HFF-Myc (cell line): ENCODE measurements at regions not wholly inside any gene's neighbourhood (a gene's known extent, or its start where the extent isn't known, plus 50 kb on each side); places are given as distances from the start of the nearest gene placed in this dataset.

Source experiments
- DNase-seq: peaks from one replicate; pipeline ENCODE4 v3.0.0-alpha.2; 2011; ENCODE audit warnings: low read depth; ENCODE audit errors: extremely low read depth
- H3K4me3 ChIP-seq: replicated peaks from 2 replicates; pipeline ENCODE4 v1.5.1; 2011; ENCODE audit warnings: low read depth, mild to moderate bottlenecking, control low read depth, low read length
- TF ChIP-seq, protein P1 (sequence below): IDR thresholded peaks from 2 replicates; pipeline ENCODE4 v1.5.1; 2012; ENCODE audit warnings: mild to moderate bottlenecking, low read depth, low read length, control low read depth; ENCODE audit errors: missing control alignments

DNA sequence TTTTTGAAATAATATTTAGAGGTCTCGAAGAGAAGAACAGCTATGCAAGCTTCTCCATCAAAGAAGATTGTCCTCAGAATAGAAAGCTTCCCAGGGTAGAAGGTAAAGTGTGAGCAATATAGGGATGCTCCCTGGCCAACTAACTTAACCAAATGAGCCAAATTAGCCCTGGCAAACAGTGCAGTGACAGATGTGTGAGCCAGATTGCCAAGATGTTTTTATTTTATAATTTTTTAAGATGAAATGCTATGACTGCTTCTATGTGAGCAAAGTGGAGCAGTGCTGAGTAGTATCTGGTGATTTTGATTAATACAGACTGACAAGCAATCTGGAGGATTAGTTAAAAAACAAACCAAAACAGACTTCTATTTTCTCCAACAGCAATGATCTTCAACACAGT lies 202.1 kb downstream of the NOVA1 start:
- TF ChIP-seq, protein P1, sequence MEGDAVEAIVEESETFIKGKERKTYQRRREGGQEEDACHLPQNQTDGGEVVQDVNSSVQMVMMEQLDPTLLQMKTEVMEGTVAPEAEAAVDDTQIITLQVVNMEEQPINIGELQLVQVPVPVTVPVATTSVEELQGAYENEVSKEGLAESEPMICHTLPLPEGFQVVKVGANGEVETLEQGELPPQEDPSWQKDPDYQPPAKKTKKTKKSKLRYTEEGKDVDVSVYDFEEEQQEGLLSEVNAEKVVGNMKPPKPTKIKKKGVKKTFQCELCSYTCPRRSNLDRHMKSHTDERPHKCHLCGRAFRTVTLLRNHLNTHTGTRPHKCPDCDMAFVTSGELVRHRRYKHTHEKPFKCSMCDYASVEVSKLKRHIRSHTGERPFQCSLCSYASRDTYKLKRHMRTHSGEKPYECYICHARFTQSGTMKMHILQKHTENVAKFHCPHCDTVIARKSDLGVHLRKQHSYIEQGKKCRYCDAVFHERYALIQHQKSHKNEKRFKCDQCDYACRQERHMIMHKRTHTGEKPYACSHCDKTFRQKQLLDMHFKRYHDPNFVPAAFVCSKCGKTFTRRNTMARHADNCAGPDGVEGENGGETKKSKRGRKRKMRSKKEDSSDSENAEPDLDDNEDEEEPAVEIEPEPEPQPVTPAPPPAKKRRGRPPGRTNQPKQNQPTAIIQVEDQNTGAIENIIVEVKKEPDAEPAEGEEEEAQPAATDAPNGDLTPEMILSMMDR = no peak
- no peak overlapping the region for H3K4me3 ChIP-seq
- no peak for DNase-seq

DNA sequence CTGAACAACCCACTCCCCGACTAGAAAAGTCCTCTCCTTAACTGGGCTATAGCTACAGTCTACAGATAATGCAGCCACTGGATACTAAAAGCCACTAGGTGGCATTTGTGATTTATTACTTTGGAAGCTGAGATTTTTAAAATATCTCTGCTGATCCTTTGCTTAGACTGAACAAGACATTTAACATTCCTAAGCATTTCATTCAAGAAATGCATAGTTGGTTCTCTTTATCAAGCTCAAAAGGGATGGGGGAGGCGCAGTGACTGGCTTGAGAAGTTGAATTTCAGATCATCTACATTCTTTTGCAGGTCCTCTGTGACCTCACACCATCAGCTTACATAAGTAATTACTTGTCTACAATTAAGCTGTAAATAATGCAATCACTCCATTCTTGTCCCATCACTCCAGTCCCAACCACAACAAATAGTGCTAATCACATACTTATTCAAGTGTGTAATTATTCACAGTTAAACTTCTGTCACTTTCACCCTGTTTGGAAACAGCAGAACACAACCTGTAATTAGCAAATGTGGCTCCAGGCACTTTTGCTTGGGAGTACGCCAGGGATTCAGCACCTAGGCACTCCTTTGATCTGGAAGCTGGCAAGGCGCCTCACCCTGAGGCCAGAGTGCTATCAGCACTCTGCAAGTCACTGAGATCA lies 203.6 kb downstream of the NOVA1 start:
- TF ChIP-seq, protein P1 = no peak
- DNase-seq = no peak

DNA sequence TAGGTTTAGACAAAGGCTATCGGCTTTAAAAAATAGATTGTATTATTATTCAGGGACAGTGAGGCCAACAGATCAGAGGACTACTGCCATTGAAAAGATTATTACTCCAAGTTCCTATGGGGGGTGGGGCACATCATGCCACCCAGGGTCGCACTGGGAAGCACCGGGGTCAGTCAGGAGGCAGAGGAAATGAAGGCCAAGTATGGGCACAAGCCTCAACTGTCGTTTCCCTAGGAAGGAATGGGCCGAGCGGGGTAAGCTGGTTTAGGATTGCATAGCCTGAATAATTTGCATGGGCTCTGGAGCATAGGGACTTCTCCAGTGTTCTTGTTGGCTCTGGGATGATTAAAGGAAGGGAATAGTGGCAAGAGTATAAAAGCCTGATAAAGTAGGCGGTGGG lies 205.3 kb downstream of the NOVA1 start:
- no peak for DNase-seq
- TF ChIP-seq, protein P1 = no peak
- H3K4me3 ChIP-seq = no peak overlapping the region

More for the DNA sequence above, 203.6 kb downstream of the NOVA1 start:
- H3K4me3 ChIP-seq = no peak overlapping the region

DNA sequence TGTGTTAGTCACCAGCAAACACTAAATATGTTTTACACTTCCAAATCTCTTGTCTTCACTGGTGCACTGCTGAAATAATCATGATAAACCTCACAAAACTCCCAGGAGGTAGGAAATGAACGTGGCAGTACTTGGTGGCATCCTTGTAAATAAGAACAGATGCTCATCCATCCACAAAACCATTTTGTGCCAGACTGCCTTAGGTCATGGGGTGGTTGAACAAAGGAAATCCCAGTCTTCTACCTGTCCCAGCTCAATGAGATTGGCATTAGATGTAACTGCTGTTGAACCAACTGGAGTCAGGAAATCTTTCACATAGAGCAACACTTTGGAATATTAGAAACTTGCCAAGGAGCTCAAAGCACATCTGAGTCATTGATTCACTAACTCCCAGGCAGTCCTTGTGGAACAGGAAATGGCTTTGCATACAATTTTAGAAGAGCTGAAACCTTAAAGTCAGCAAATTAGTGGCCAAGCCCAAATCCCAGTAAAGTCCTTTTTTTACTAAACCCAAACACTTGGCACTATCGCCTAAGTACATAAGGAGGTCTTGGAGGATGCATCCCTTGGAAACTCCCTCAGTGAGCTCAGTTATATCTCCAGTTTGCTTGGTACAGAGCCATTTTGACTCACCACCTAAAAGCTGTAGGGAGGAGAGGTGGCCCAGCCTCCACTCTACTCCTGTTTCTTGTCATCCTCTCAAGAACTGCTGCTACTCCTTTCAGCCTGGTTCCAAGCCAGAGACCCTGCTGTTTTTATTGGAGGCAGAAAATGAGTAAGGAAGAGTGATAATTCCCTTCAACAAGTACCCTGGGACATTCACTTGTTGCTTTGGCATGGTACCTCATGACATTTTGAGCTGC lies 208.0 kb downstream of the NOVA1 start:
- H3K4me3 ChIP-seq = no peak overlapping the region
- TF ChIP-seq, protein P1 = no peak
- no peak for DNase-seq

DNA sequence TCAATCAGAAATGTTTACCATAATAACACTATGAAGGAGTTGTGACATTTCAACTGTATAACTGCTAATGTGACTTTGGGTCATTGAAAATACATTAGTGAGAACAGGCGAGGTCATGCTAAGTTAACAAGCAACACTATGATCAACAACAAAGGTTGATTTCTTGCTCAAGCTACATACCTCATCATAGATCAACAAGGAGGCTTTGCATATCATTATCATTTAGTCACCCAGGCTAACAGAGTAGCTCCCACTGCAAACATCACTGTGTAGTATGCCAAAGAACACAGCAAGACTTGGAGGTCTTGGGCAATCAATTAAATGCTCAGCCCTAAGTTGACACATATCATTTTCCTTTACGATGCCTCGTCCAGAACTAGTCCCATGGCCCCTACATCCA lies 212.5 kb downstream of the NOVA1 start:
- no peak overlapping the region for H3K4me3 ChIP-seq
- TF ChIP-seq, protein P1 = no peak
- DNase-seq = no peak

DNA sequence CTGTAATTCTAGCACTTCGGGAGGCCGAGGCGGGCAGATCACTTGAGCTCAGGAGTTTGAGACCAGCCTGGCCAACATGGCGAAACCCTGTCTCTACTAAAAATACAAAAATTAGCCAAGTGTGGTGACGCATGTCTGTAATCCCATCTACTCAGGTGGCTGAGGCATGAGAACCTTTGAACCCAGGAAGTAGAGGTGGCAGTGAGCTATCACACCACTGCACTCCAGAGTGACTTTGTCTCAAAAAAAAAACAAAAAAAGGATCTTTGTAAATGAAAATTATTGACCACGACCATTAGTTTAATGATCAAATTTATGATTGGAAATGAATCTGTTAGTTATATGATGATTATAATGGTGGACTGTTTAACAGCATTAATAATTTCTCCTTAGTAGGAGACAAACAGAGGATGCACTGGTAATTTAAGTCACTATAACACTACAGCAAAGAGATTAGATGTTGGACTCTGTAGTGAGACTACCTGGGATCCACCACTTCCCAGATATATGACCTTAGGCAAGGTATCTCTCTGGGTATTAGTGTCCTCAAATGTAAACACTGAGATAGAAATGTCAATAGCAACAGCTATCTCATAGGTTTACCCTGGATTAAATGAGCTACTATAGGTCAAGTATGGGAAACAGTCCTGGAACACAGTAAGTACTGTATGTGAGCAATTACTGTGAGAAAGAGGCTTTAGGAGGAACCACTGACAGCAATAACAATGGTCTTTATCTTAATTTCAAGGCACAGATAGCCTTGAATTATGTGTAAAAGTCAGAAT lies 214.7 kb downstream of the NOVA1 start:
- H3K4me3 ChIP-seq = no peak overlapping the region
- no peak for DNase-seq
- TF ChIP-seq, protein P1 = no peak
